Astrocyte of the cerebellum (primary cell): ENCODE measurements at regions not wholly inside any gene's neighbourhood (a gene's known extent, or its start where the extent isn't known, plus 50 kb on each side); places are given as distances from the start of the nearest gene placed in this dataset.

ENCODE experiments used
- DNase-seq: peaks from one replicate; pipeline ENCODE4 v3.0.0-alpha.2; 2011; ENCODE audit warnings: low read depth
- H3K4me3 ChIP-seq: 2 replicates; pipeline ENCODE4 v1.5.1; 2011; ENCODE audit warnings: mild to moderate bottlenecking, low read depth, low read length, moderate library complexity
- CTCF ChIP-seq: IDR thresholded peaks from 2 replicates; pipeline ENCODE4 v1.5.1; 2012; ENCODE audit warnings: low read length, low read depth, moderate library complexity, mild to moderate bottlenecking; ENCODE audit errors: missing control alignments
- in situ Hi-C: cut with HindIII; loops from 2 replicates; pipeline ENCODE4 v1.10.0; 2017; ENCODE audit warnings: low sequenced_read_pairs

GRCh38 chr5:71830681-71831539 lies 111.8 kb downstream of the CARTPT start:
- in situ Hi-C loops = no loop called here
- peak; percentile 69 for DNase-seq
- no peak overlapping the region for H3K4me3 ChIP-seq
- TF ChIP-seq CTCF = no peak

- in situ Hi-C loops = no loop called here
- no peak for TF ChIP-seq CTCF
Observed at GRCh38 chr5:71832812-71833715, 114.0 kb downstream of the CARTPT start.

GRCh38 chr5:71834601-71835000 lies 115.5 kb downstream of the CARTPT start:
- TF ChIP-seq CTCF = no peak
- DNase-seq = no peak
- in situ Hi-C loops = no loop called here
- H3K4me3 ChIP-seq = no peak overlapping the region

More at GRCh38 chr5:71832812-71833715, 114.0 kb downstream of the CARTPT start:
- no peak for DNase-seq
- no peak overlapping the region for H3K4me3 ChIP-seq

GRCh38 chr5:71836084-71836483 lies 117.0 kb downstream of the CARTPT start:
- peak; percentile 42 for TF ChIP-seq CTCF
- H3K4me3 ChIP-seq = no peak overlapping the region
- in situ Hi-C loops = no loop called here
- DNase-seq = no peak

- TF ChIP-seq CTCF = no peak
- no peak for DNase-seq
- in situ Hi-C loops = no loop called here
- H3K4me3 ChIP-seq = no peak overlapping the region
Observed at GRCh38 chr5:71836559-71837112, 117.6 kb downstream of the CARTPT start.

- TF ChIP-seq CTCF = no peak
- H3K4me3 ChIP-seq = no peak overlapping the region
- in situ Hi-C loops = no loop called here
- DNase-seq = no peak
Observed at GRCh38 chr5:71838286-71838685, 119.2 kb downstream of the CARTPT start.
